IPS DF 4.7 (cell line): ENCODE measurements at regions not wholly inside any gene's neighbourhood (a gene's known extent, or its start where the extent isn't known, plus 50 kb on each side); places are given as distances from the start of the nearest gene placed in this dataset.
A peak's percentile ranks its signal among the peaks of the same experiment; 100 is the strongest.

Source experiments
- DNase-seq: peaks from one replicate; pipeline ENCODE4 v3.0.0-alpha.2; 2013; ENCODE audit warnings: low spot score; ENCODE audit errors: extremely low read depth

DNA sequence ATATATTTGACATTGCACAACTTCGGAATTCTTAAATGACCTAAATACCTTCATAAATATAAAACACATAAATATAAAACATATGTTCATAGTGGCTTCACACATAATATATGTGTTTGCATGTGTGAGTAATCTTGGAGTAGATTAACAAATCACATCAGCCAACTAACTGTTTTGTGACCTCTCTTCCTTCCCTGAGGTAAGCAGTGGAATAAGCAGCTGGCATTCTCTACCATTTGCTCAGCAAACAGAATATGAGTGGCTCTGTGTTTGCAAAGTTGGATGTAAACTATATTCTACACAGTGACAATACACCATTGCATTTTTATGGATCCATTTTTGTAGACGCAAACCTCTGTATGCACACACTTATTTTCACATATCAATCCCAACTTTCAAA lies 189.9 kb downstream of the ACER2 start:
- DNase-seq, result no peak

DNA sequence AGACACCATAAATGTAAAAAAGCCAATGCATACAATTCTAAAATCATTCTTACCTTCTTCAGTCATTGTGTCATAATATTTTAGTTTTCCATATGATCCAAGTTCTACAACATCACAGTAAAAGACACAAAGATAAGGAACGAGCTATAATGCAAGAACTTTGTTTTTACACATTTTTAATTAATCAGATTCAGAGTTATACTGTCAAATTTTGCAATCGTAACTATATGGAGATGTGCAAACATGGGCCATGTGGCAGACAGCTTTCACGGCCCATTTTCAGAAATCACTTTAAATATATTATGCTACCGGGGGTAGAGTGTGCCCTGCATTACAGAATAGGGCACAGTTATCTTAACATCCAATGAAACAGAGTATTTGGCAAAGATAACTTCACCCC lies 188.4 kb downstream of the ACER2 start:
- no peak for DNase-seq

DNA sequence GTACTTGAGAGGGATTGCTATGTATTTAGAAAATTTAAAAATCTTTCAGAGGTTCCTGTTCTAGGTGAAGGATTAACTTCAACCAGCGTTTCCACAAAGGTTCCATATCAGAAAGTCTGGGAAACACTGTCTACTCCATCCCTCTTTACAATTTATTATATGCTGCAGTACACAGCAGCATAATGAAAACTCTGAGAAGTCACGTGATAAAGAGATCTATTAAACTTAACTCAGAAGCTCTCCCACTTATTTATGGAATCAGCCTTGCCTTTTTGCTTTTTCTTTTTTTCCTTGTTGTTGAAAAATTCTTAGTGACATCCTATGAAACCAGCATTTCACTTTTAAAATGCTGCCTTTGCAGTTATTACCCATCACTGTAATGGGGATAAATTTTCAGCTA lies 186.2 kb downstream of the ACER2 start:
- DNase-seq, result no peak

DNA sequence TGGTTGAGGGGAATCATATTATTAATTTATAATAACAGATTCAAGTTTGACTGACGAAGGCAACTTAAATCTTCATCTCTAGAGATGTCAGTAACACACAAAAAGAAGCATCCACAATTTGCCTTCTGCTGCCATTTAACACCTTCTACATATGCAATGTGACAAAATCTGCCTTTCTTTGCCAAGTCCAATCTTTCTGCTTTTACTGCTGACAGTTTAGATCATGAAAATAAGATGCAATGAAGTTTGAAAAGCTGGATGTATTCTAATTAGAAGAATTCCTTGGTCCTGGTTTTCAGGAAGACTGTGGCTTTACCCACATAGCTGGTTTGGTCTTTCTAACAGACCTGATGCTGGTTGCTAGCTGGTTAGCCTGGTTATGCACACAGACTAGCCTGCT lies 178.9 kb downstream of the ACER2 start:
- no peak for DNase-seq

DNA sequence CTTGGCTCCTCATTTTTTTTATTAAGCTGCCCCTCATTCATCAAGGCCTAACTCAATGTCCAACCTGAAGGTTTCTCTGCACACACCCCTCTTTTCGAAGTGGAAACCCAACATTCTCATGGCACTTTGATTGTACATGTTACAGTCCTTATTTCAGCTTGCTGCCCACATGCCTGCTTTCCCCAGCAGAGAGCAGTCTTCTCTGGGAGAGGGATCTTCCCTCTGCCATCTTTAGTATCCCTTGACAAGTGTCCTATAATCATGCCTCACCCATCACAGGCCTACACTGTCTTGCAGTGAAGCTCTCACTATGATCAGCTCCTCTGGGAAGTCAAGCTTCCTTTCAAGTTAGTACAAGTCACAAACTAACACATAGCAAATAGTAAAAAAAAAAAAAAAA lies 175.1 kb downstream of the ACER2 start:
- DNase-seq, result no peak

DNA sequence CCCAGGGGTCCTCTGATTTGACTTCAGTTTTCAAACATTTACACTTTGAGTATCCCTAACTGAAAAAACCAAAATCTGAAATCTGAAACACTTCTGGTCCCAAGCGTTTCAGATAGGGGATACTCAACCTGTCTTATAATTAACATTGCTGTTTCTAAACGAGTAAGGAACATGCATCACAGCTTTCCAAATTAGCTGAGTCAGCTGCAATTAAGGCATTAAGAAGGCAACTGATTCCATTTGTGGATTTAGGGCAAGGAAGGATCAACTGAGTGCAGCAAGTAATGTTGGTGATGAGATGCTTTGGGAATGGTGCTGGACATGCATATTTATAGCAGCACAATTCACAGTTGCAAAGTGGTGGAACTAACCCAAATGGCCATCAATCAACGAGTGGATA lies 168.6 kb downstream of the ACER2 start:
- DNase-seq, result no peak

DNA sequence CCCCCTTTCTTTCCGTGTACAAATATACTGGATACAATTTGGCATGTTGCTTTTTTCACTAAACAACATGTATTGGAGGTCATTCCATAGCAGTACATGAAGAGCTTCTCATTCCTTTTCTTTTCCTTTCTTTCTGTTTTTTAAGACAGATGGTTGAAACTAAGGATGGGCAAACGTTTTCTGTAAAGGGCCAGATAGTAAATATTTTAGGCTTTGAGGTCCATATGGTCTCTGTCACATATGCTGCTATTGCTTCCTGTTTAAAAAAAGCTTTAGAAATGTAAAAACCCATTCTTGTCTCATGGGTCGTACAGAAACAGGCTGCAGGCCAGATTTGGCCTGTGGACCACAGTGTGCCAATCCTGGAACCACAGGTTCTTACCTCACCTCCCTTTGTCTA lies 160.1 kb downstream of the ACER2 start:
- no peak for DNase-seq

DNA sequence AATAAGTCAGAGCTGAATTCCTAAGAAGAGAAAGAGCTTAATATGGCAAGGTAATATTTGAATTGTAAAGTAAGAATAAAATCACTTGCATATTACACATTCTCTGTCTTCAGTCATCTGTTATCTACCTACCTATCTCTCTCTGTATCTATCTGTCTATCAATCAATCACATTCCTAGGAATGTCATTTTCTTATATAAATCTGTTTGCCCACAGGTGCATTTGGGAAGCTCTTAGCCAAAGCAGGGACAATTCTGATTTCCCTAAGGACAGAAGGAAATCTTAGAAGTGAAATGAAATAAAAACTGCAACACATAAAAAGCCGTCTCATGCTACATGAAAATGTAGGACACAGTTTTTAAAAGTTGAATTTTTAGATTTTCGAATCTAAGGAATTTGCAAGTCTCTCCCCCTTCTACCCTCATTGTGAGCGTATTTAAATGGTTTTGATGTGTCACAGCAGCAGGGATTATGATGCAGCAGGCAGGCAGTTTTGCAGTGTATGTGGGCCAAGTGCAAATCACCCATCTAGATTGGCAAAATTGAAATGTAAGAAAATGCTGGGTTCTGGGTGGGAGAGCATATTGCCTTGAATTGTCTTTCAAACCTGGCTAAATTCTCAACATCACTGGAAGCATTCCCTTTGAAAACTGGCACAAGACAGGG lies 155.7 kb downstream of the ACER2 start:
- DNase-seq, result no peak

DNA sequence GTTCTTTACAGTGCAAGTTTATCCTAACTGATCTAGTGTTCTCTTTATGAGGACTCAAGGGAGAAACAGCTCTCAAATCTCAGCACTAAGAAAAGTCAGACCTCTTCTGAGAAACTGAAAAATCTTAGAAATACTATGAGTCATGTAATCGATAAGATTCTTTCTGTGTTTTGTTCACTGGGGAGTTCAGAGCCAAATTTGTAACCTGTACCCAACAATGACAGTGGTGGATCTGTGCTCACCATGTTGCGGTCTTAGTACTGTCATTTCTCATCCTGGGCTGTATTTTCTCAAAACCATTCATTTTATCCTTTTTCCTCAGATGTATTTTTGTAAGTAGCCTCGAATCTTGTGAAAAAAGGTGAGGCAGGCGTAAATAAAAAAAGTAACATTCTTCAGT lies 146.4 kb downstream of the ACER2 start:
- DNase-seq, result no peak

DNA sequence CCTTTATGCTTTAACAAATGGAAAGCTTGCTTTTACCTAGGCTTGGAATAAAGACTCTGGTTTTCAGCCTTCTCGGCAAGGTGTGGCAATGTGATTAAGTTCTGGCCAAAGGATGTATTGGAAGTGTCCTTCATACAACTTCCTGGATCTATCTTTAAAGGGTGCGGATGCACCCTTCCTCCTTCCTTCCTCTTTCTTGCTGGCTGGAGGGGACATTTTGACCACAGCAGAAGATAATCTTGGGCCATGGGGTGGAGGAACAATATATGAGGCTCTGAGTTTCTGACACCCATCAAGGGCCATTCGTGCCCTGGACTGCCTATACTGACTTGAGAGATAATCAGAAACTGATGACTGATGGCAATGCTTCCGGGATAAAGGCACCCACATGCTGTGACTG lies 145.7 kb downstream of the ACER2 start:
- DNase-seq, result no peak

DNA sequence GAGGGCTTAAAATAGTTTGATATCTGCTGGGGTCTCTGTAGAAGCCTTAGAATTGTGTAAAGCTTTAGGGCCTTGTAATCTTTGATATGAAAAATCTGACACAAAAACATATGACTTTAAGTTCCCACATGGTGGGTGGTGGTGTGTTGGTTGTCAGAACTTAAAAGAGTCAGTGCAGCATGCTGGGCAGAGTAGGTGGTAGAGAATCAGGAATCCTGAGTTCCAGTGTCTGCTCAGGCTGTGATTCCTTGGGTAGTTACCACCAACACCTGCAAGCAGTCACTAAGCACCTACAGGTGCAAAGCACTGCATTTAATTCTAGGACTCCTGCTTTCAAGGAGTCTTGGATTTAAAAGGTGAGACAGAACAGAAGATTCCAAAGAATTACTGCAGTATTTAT lies 144.6 kb downstream of the ACER2 start:
- DNase-seq, result no peak

DNA sequence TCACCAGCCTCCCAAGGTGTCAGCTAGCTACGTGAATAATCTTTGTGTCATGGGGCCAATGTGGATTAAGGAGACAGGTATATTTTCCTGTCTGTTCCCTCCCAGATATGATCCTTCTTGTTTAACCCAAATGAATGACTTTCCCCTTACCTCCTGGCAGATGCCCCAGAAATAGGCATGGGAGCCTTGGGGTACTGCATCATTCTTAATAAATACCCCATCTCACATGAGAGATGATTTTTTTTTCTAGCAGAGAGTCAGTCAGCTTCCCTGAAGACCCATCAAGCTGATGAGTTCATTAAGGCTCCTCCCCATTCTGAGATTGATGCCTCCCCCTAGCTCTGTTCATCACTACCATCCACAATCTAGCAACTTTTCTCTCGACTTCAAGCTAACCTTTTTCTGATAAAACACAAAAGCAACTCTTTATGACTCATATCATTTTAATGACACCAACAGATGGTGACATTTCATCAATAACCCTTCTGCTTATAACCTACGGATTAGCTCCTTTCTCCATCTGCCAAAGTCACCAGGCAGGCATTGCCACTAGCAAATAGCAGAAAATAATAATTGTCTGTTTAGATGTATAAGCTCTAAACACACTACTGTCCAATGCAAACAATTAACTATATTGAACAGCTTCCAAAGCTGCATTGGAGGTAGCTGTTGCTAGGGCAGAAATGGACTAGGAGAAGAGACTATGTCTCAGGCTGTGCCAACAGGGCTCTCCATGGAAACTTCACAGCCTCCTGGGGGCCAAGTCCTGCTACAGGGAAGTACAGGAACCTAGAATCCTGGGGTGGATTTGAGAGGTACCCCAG lies 143.7 kb downstream of the ACER2 start:
- DNase-seq, result no peak

DNA sequence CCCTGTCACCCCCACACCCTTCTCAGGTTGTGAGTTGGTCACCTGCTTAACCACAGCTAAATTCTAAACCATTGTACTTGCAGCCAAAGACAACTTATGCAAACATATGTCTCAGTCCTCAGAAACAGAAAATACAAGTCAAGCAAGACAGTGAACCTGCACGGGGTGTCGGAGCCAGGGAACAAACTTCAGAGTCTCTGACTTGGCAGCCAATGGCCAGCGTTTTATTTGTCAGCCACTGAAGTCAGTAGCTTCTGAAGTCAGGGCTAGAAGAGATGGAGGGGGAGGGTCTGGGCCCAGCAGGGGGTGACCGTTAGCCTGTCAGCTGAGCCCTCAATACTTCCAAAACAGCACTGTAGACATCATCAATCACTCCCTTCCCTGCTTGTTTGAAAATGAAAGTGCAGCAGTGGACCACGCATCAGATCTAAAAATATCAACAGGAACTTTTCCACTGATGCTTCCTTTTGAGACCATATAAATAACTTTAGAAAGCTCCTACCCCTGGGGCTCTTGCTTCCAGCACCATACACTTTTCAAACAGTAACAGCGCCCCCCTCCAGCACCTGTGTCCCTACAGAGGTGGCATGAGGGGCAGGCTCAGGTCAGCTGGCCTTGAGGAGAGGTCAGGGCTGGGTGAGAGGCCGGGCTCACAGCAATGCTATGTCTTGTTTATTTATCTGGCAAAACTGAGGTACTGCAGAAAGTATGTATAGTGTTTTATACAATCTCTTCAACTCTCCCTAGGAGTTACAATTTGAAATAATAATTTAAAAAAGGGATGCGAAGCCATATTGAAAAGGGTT lies 142.5 kb downstream of the ACER2 start:
- no peak for DNase-seq

DNA sequence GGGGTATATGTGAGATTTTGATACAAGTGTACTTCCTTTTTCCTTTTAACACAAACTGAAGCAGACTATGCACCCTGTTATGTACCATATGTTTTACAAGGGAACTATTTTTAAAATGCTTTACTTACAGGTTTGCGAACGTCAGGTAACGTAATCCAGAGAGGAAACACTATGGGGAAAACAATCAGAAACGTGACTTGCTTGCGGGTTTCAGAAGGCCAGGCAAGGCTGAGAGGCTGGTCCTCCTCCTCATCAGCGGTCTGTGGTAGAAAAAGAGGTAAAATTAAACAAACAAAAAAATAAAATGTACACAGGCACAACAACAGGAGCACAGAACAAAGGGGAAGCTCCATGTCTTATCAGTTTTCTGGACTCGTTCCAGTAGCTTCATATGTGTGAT lies 141.2 kb downstream of the ACER2 start:
- DNase-seq, result no peak

DNA sequence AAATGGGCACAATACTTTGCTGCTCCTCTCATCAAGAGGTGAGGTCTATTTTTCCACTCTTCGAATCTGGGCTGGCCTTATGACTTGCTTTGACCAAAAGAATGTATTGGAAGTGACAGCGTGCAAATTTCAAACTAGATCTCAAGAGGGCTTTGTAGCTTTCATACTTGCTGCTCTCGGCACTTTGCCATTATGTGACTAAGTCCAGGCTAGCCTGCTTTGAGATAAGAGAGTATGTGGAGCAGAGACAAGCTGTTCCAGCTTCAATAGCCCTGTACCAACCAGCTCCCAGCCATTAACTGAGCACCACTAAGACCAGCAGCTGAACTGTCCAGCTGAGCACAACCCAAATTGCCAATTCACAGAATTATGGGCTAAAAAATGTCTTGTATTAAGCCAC lies 124.6 kb downstream of the ACER2 start:
- no peak for DNase-seq

DNA sequence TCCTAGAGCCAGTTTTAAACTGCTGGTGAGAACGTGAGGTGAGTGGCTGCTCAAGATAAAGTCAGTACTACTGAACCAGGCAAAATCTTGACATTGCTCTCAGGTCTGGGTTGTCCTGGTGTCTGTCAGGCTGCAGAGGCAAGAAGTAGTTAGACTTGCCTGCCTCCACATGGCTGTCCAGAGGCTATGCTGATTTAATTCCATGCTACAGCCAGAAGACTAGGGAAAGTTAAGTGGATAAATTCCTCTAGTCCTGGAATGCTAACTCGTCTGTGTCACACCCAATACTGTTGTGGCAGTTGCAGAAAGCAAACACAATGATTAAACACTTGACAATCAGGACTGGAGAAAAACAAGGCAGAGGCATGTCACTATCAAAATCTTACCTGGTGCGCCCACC lies 118.9 kb downstream of the ACER2 start:
- no peak for DNase-seq

DNA sequence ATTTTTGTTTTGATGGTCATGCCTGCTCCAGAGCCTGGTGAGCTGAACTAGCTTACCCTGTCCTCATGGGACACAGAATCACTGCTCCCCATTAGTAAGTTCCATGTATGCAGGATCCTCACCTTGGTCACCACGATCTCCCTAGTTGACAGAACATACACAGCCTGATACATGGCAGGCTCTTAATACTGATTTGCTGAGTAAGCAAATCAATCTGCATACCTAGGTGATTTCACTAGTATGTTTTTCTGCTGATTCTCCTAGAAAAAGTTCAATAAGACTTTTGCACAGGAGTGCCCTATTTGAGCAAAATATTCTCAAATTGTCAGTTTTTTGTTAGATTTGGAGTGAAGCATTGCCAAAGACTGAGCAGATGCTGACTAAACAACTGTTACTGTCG lies 113.7 kb downstream of the ACER2 start:
- no peak for DNase-seq

DNA sequence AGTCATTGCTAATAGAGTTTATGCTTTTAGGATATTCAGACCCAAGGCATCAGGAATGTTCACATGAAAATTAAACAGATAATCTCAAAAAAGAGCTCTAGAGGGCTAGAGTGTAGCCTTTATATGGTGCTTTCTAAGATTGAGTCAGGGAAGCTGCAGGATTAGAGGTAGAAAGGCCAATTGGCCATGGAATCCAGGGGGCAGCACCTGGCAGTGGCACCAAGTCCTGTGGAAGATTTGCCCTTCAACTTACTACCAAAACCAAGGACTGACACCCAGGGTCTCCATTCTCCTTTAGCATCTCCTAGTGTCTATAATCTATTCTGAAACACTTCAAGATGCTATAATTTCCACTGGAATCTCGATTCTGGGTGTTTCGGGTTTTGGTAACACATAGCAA lies 112.4 kb downstream of the ACER2 start:
- no peak for DNase-seq

DNA sequence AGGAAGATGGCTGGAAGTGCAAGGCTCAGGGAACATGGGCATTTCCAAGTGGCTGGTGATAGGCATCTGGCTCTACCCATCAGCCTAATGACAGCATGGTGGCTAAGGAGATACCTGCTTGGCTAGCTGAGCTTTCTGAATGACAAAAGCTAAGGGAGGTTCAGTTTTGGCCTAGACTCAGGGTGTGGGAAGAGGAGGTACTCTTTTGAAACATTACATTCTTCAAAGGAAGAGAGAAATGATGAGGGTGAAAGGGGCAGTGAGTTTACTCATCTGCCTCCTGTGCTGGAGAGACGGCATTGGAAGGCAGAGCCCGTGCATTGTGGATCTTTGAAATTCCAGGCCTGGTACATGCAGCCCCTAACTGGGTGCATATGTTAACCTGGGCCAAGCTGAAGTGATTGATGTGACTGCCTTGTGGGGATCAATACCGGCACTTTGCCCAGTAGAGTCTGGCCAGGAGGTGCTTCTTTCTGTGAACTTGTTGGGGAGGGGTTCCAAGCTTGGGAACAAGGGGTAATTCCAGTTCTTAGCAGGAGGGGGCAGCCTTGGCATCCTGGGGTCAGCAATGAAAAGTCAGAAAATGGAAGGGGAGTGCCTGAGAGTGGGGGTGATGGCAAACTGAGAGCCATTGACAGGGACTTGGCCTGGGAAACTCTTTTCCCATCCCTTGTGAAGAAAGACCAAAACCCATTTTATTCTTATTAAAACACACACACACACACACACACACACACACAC lies 108.6 kb downstream of the ACER2 start:
- DNase-seq, result peak; percentile 28

DNA sequence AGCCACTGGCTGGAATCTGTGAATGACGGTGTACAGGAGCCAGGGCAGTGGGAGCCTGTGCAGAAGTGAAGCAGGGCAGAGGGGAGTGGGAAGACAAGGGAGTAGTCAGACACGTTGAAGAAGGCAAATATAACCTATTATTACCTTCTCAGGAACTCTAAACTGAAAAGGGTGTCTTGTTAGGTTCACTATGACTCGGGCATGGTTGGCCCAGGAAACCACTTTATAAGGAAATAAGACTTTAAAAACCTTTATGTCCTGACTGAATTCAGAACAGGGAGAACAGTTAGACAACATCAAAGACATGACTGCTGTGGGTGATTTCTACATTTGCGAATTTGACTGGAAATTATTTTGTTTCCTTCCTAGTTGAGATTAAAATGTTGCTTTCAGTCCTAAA lies 107.5 kb downstream of the ACER2 start:
- no peak for DNase-seq

DNA sequence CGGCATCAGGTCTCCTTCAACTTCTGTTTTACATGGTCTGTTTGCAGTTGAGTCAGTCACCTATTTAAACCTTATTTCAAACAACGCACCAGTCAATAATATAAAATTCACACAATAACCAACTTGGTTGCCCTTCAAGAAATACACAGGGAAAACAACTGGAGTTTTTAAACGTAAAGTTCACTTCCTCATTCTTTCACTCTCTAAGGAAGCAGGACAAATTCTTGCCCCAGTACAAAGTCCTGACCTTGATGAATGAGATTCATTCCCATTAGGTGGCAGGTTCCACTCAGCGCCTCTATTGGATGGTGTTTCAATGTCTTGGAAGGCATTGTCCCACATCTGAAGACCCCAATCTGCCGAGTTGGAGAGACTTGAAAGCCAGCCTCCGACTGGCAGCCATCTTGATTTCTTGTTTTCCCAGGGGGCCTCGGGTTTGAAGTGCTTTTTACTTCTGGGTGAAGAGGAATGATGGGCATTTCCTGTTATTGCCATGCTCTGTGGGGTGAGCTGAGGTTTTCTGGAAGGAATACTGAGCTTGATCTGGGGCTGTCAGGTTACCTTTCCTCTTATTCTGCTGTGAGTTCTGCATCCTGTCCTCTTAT lies 105.0 kb downstream of the ACER2 start:
- no peak for DNase-seq
